ENCODE measurements at regions not wholly inside any gene's neighbourhood (a gene's known extent, or its start where the extent isn't known, plus 50 kb on each side); places are given as distances from the start of the nearest gene placed in this dataset.

- no peak for TF ChIP-seq CTCF (IDR thresholded peaks at IDR 0.05)
- no peak for TF ChIP-seq POLR2A (IDR thresholded peaks at IDR 0.05)
Measured at GRCh38 chr3:67901681-67902080, 247.3 kb upstream of the SUCLG2 start.
